ENCODE measurements at regions not wholly inside any gene's neighbourhood (a gene's known extent, or its start where the extent isn't known, plus 50 kb on each side); places are given as distances from the start of the nearest gene placed in this dataset.

- Histone ChIP-seq H3K36me3 (ENCODE audit: control insufficient read depth, insufficient read depth, low read length) (no peaks in the 10 kb centered on the region), H3K27me3 (ENCODE audit: control insufficient read depth, insufficient read depth, low read length) (no peaks in the 10 kb centered on the region), H3K4me3 (ENCODE audit: low read depth in 2 of 2, low read length in 2 of 2) (no peak overlapping the region), H3K9me3 (ENCODE audit: control insufficient read depth, insufficient read depth, low read depth, low read length) (no peaks in the 10 kb centered on the region), H3K27ac (ENCODE audit: low read length) (no peak overlapping the region), H3K4me1 (ENCODE audit: control insufficient read depth, insufficient read depth, low read length) (no peaks in the 10 kb centered on the region)
- DNase-seq (ENCODE audit: low read depth, low spot score) (no peak), ATAC-seq (no peak)
- in situ Hi-C loops (cut with HindIII; ENCODE audit: low pct_unique_long_range_greater_than_20kb, low sequenced_read_pairs) (no loop called here), intact Hi-C loops (cut with micrococcal nuclease; ENCODE audit: unreplicated experiment) (no loop called here)
- no TSS peak for BruUV-seq (replicated peaks)
- POLR2A ChIA-PET: no interaction called here
- TF ChIP-seq CTCF (IDR thresholded peaks at IDR 0.05) (no peak), POLR2AphosphoS5 (IDR thresholded peaks at IDR 0.05; ENCODE audit: low read depth, low read length) (no peak), REST (IDR thresholded peaks at IDR 0.05; ENCODE audit: insufficient read depth in 1 of 2, low read depth in 2 of 2, low read length in 1 of 2) (no peak), TCF7L2 (IDR thresholded peaks at IDR 0.05; ENCODE audit: low read depth, low read length) (no peak), SIN3A (IDR thresholded peaks at IDR 0.05; ENCODE audit: borderline replicate concordance, insufficient read depth, low read depth, low read length) (no peak)
- CTCF ChIA-PET: no interaction called here
These were observed 117.1 kb downstream of the AKAP11 start for GRCh38 chr13:42389041-42389440.

- no TSS peak for BruUV-seq (replicated peaks)
- ChIA-PET POLR2A (no interaction called here), CTCF (no interaction called here)
- DNase-seq (ENCODE audit: low read depth, low spot score) (no peak), ATAC-seq (no peak)
- Histone ChIP-seq H3K9me3 (ENCODE audit: control insufficient read depth, insufficient read depth, low read depth, low read length) (no peaks in the 10 kb centered on the region), H3K4me1 (ENCODE audit: control insufficient read depth, insufficient read depth, low read length) (no peaks in the 10 kb centered on the region), H3K36me3 (ENCODE audit: control insufficient read depth, insufficient read depth, low read length) (no peaks in the 10 kb centered on the region), H3K4me3 (ENCODE audit: low read depth in 2 of 2, low read length in 2 of 2) (no peak overlapping the region), H3K27me3 (ENCODE audit: control insufficient read depth, insufficient read depth, low read length) (no peaks in the 10 kb centered on the region), H3K27ac (ENCODE audit: low read length) (no peak overlapping the region)
- in situ Hi-C loops (cut with HindIII; ENCODE audit: low pct_unique_long_range_greater_than_20kb, low sequenced_read_pairs): no loop called here
- intact Hi-C loops (cut with micrococcal nuclease; ENCODE audit: unreplicated experiment): no loop called here
- TF ChIP-seq CTCF (IDR thresholded peaks at IDR 0.05) (no peak), SIN3A (IDR thresholded peaks at IDR 0.05; ENCODE audit: borderline replicate concordance, insufficient read depth, low read depth, low read length) (no peak), TCF7L2 (IDR thresholded peaks at IDR 0.05; ENCODE audit: low read depth, low read length) (no peak), POLR2AphosphoS5 (IDR thresholded peaks at IDR 0.05; ENCODE audit: low read depth, low read length) (no peak), REST (IDR thresholded peaks at IDR 0.05; ENCODE audit: insufficient read depth in 1 of 2, low read depth in 2 of 2, low read length in 1 of 2) (no peak)
These were observed 120.2 kb downstream of the AKAP11 start for GRCh38 chr13:42392180-42392579.
